Mesendoderm (in vitro differentiated cells): ENCODE measurements at regions not wholly inside any gene's neighbourhood (a gene's known extent, or its start where the extent isn't known, plus 50 kb on each side); places are given as distances from the start of the nearest gene placed in this dataset.

ENCODE experiments used
- DNase-seq: peaks from one replicate; pipeline ENCODE4 v3.0.0; 2013
- H2AK5ac ChIP-seq: 2 replicates; pipeline ENCODE4 v1.6.1; 2013; ENCODE audit warnings: low read length, inconsistent platforms
- H2BK120ac ChIP-seq: 2 replicates; pipeline ENCODE4 v1.6.1; 2013; ENCODE audit warnings: low read depth, mild to moderate bottlenecking, low read length, moderate library complexity, mixed read lengths
- H2BK15ac ChIP-seq: replicated peaks from 2 replicates; pipeline ENCODE4 v1.6.1; 2013; ENCODE audit warnings: low read depth, mild to moderate bottlenecking, moderate library complexity
- H2BK5ac ChIP-seq: 2 replicates; pipeline ENCODE4 v1.6.1; 2013; ENCODE audit warnings: low read length, inconsistent platforms
- H3K18ac ChIP-seq: 2 replicates; pipeline ENCODE4 v1.6.1; 2013; ENCODE audit warnings: mild to moderate bottlenecking, low read length, mixed read lengths
- H3K23ac ChIP-seq: one replicate; pipeline ENCODE4 v1.6.1; 2013; ENCODE audit warnings: low read length
- H3K27ac ChIP-seq: 2 replicates; pipeline ENCODE4 v1.5.1; 2013; ENCODE audit warnings: low read depth, mild to moderate bottlenecking, inconsistent platforms, low read length, moderate library complexity
- H3K27me3 ChIP-seq: 2 replicates; pipeline ENCODE4 v1.6.1; 2013; ENCODE audit warnings: low read length, control low read depth, mild to moderate bottlenecking, inconsistent platforms; ENCODE audit not compliant: insufficient read depth, poor library complexity
- H3K36me3 ChIP-seq: 2 replicates; pipeline ENCODE4 v1.6.1; 2013; ENCODE audit warnings: low read length, inconsistent platforms; ENCODE audit not compliant: control insufficient read depth, insufficient read depth
- H3K4ac ChIP-seq: one replicate; pipeline ENCODE4 v1.6.1; 2013; ENCODE audit warnings: low read depth, mild to moderate bottlenecking, low read length, moderate library complexity
- H3K4me1 ChIP-seq: 2 replicates; pipeline ENCODE4 v1.6.1; 2013; ENCODE audit warnings: low read depth, low read length, inconsistent platforms; ENCODE audit not compliant: control insufficient read depth
- H3K4me2 ChIP-seq: 2 replicates; pipeline ENCODE4 v1.6.1; 2013; ENCODE audit warnings: low read length
- H3K4me3 ChIP-seq: 2 replicates; pipeline ENCODE4 v1.5.1; 2013; ENCODE audit warnings: mild to moderate bottlenecking, low read length
- H3K56ac ChIP-seq: one replicate; pipeline ENCODE4 v1.6.1; 2013; ENCODE audit warnings: low read length
- H3K79me1 ChIP-seq: 2 replicates; pipeline ENCODE4 v1.6.1; 2013; ENCODE audit warnings: low read length, inconsistent platforms
- H3K79me2 ChIP-seq: 2 replicates; pipeline ENCODE4 v1.6.1; 2013; ENCODE audit warnings: mild to moderate bottlenecking, low read length; ENCODE audit not compliant: control insufficient read depth, insufficient read depth
- H3K9ac ChIP-seq: 2 replicates; pipeline ENCODE4 v1.6.1; 2013; ENCODE audit warnings: low read length, inconsistent platforms
- H4K5ac ChIP-seq: one replicate; pipeline ENCODE4 v1.6.1; 2013; ENCODE audit warnings: low read length
- H4K8ac ChIP-seq: one replicate; pipeline ENCODE4 v1.6.1; 2013; ENCODE audit warnings: low read depth, mild to moderate bottlenecking, control low read depth, low read length, moderate library complexity
- WGBS: extraction: QIAGEN DNeasy Blood & Tissue Kit; methylation state at CpG from one replicate; pipeline ENCODE4 v1.1.7; 2013; ENCODE audit warnings: low lambda C conversion rate, missing lambda C conversion rate; ENCODE audit not compliant: insufficient coverage; ENCODE audit errors: extremely low coverage; 5-methylcytosine and 5-hydroxymethylcytosine counted together

DNA sequence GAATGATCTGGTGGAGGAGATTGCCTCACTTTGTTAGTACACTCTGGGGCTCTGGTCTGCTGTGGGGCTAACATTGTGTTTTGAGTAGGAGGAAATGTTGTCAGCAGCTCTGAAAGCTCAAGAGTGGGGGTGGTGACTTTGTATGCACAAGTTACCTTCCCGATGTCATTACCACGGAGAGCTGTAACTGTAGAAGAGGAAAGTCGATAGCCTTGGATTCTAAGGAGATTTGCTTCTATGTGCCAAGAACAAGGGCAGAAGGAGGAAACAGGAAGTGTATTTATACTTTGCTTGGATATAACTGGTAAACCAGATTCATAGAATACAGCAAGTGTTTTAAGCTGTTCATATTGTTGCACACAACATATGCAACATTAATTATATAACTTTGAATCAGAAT, 196.1 kb downstream of the AMY1C start:
- Histone ChIP-seq H3K4ac (no peak overlapping the region), H2AK5ac (no peak overlapping the region), H3K4me1 (no peaks in the 10 kb centered on the region), H3K18ac (no peak overlapping the region), H4K5ac (no peak overlapping the region), H3K4me2 (no peak overlapping the region), H3K27ac (no peak overlapping the region), H3K9ac (no peak overlapping the region), H4K8ac (no peak overlapping the region), H3K56ac (no peak overlapping the region), H3K27me3 (no peaks in the 10 kb centered on the region), H3K79me1 (no peaks in the 10 kb centered on the region), H3K36me3 (no peaks in the 10 kb centered on the region), H2BK120ac (no peak overlapping the region), H3K79me2 (no peaks in the 10 kb centered on the region), H2BK15ac (no peak overlapping the region), H2BK5ac (no peak overlapping the region), H3K4me3 (no peak overlapping the region), H3K23ac (no peak overlapping the region)
- DNase-seq: peak; percentile 28
- no CpG with 5 or more reads among the region's 3 CpGs for WGBS

DNA sequence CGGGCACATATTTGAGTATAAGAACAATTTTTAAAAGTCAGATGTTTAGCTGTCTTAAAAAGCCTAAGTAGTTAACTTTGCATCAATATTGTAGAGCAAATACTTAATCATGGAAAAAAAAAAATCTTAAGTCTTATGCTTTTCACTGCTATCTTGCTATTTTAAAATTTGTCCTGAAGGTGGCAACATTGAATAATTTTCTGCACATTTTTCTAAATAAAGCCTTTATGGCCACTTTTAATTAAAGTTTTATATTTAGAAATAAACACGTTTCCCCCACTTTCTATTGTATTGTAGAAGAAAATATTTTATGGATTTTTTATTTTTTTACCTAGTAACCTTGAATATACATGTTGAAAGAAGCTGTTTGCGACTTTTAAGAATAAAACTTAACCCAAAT, 198.8 kb downstream of the AMY1C start:
- Histone ChIP-seq H2BK15ac (no peak overlapping the region), H3K4me1 (no peaks in the 10 kb centered on the region), H4K8ac (no peak overlapping the region), H3K4ac (no peak overlapping the region), H3K4me2 (no peak overlapping the region), H2BK5ac (no peak overlapping the region), H3K23ac (no peak overlapping the region), H3K9ac (no peak overlapping the region), H3K79me1 (no peaks in the 10 kb centered on the region), H3K4me3 (no peak overlapping the region), H3K27me3 (no peaks in the 10 kb centered on the region), H3K27ac (no peak overlapping the region), H3K18ac (no peak overlapping the region), H3K79me2 (no peaks in the 10 kb centered on the region), H2BK120ac (no peak overlapping the region), H3K36me3 (no peaks in the 10 kb centered on the region), H3K56ac (no peak overlapping the region), H2AK5ac (no peak overlapping the region), H4K5ac (no peak overlapping the region)
- no CpG with 5 or more reads among the region's 3 CpGs for WGBS
- peak; percentile 4 for DNase-seq

DNA sequence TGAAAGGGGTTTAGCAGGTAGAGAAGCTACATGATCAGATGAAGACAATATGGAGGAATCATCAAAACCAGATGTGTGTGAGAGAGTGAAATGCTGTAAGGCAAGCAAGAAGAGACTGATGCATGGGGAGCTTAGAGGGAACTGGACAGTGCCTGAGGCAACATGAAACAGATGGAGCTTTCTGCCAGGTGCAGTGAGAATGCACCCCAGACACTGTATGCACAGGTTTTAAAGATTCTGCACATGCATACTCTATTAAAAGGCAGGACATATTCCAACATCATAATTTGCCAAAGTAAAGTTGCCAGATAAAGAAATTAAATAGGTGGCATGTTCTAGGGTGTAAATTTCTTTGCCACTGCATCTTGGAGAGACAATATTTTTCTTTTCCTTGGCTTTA, 200.1 kb downstream of the AMY1C start:
- Histone ChIP-seq H3K9ac (no peak overlapping the region), H3K4ac (no peak overlapping the region), H3K27me3 (no peaks in the 10 kb centered on the region), H3K4me2 (no peak overlapping the region), H4K8ac (no peak overlapping the region), H3K79me1 (no peaks in the 10 kb centered on the region), H3K23ac (no peak overlapping the region), H3K36me3 (no peaks in the 10 kb centered on the region), H3K79me2 (no peaks in the 10 kb centered on the region), H3K27ac (no peak overlapping the region), H2AK5ac (no peak overlapping the region), H3K4me3 (no peak overlapping the region), H2BK5ac (no peak overlapping the region), H3K18ac (no peak overlapping the region), H2BK120ac (no peak overlapping the region), H2BK15ac (no peak overlapping the region), H3K4me1 (no peaks in the 10 kb centered on the region), H3K56ac (no peak overlapping the region), H4K5ac (no peak overlapping the region)
- no peak for DNase-seq

DNA sequence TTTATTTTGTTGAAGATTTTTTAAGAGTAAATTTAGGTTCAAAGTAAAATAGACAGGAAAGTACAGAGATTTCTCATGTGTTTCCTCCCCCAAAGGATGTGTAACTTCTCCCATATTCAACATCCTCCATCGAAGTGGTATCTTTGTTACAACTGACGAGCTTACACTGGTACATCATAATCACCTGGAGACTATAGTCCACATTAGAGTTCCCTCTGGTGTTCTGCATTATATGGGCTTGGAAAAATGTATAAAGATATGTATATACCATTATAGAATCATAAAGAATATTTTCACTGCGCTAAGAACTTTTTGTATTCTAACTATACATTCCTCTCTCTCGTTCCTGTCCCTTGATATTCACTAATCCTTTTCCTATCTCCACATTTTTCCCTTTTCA, 203.7 kb downstream of the AMY1C start:
- Histone ChIP-seq H3K18ac (no peak overlapping the region), H3K79me2 (no peaks in the 10 kb centered on the region), H4K8ac (no peak overlapping the region), H2BK15ac (no peak overlapping the region), H3K56ac (no peak overlapping the region), H3K79me1 (no peaks in the 10 kb centered on the region), H3K27ac (no peak overlapping the region), H3K4ac (no peak overlapping the region), H2BK5ac (no peak overlapping the region), H2AK5ac (no peak overlapping the region), H3K23ac (no peak overlapping the region), H3K4me2 (no peak overlapping the region), H3K9ac (no peak overlapping the region), H3K4me1 (no peaks in the 10 kb centered on the region), H4K5ac (no peak overlapping the region), H3K27me3 (no peaks in the 10 kb centered on the region), H3K4me3 (no peak overlapping the region), H3K36me3 (no peaks in the 10 kb centered on the region), H2BK120ac (no peak overlapping the region)
- WGBS: no CpG with 5 or more reads among the region's 4 CpGs
- no peak for DNase-seq

DNA sequence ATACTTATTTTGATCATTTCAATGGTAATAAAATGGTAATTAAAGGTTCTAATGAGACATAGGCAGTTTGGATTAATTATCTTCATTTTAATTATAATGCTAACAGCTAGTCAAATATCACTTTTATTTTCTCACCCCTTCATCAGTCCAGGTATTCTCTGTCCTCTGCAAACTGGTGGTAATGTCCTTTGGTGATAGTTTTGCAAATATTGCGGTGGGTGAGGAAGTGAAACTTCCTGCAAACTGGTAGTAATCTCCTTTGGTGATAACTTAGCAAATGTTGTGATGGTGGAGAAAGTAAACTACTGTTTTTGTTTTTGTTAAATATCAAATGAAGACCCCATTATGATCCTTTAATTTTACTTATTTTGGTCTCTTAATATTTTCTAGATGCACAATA, 209.0 kb downstream of the AMY1C start:
- no peak overlapping the region for H3K4me3 ChIP-seq
- no peak for DNase-seq
- H3K56ac ChIP-seq: no peak overlapping the region
- H2BK15ac ChIP-seq: no peak overlapping the region
- H4K8ac ChIP-seq: no peak overlapping the region
- H3K4me1 ChIP-seq: no peaks in the 10 kb centered on the region
- H3K79me2 ChIP-seq: no peaks in the 10 kb centered on the region
- no CpG with 5 or more reads among the region's 1 CpG for WGBS
- no peak overlapping the region for H2BK5ac ChIP-seq
- no peaks in the 10 kb centered on the region for H3K79me1 ChIP-seq
- no peak overlapping the region for H3K4me2 ChIP-seq
- H3K23ac ChIP-seq: no peak overlapping the region
- H3K27me3 ChIP-seq: no peaks in the 10 kb centered on the region
- no peak overlapping the region for H2AK5ac ChIP-seq
- no peak overlapping the region for H3K18ac ChIP-seq
- H3K4ac ChIP-seq: no peak overlapping the region
- H3K36me3 ChIP-seq: no peaks in the 10 kb centered on the region
- no peak overlapping the region for H3K9ac ChIP-seq
- H4K5ac ChIP-seq: no peak overlapping the region
- no peak overlapping the region for H3K27ac ChIP-seq
- H2BK120ac ChIP-seq: no peak overlapping the region

DNA sequence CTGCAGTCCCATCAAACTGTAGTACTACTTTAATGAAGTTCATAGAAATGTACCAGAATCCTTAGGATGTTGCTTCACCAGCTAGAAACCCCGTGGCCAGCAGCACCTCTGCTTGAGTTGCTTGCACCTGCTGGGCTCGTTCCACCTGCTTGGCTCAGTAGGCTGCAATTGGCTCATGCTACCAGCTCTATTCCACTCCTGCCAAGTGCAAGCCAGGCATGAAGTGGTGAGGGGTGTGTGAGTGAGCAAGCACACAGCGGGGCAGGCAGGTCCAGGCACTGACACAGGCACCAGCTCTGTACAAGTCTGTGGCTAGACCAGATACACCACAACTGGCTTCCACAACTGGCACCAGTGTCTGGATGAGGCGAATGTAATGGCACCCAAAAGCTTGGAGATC, 209.9 kb downstream of the AMY1C start:
- DNase-seq: no peak
- no peaks in the 10 kb centered on the region for H3K36me3 ChIP-seq
- no peaks in the 10 kb centered on the region for H3K27me3 ChIP-seq
- H2BK5ac ChIP-seq: no peak overlapping the region
- H3K4ac ChIP-seq: no peak overlapping the region
- no CpG with 5 or more reads among the region's 4 CpGs for WGBS
- H4K5ac ChIP-seq: no peak overlapping the region
- no peak overlapping the region for H2AK5ac ChIP-seq
- H4K8ac ChIP-seq: no peak overlapping the region
- H3K27ac ChIP-seq: no peak overlapping the region
- no peaks in the 10 kb centered on the region for H3K79me2 ChIP-seq
- no peak overlapping the region for H3K4me3 ChIP-seq
- H3K23ac ChIP-seq: no peak overlapping the region
- no peak overlapping the region for H3K18ac ChIP-seq
- no peak overlapping the region for H2BK15ac ChIP-seq
- no peaks in the 10 kb centered on the region for H3K79me1 ChIP-seq
- no peak overlapping the region for H3K56ac ChIP-seq
- H3K9ac ChIP-seq: no peak overlapping the region
- no peak overlapping the region for H3K4me2 ChIP-seq
- H3K4me1 ChIP-seq: no peaks in the 10 kb centered on the region
- no peak overlapping the region for H2BK120ac ChIP-seq
